HepG2 (cell line): ENCODE measurements at regions not wholly inside any gene's neighbourhood (a gene's known extent, or its start where the extent isn't known, plus 50 kb on each side); places are given as distances from the start of the nearest gene placed in this dataset.

Experiments used
- ATAC-seq: fragments of 200-7000 bp; cut with Tn5 transposase; 3 replicates; pipeline ENCODE4 v1.9.1; 2020; ENCODE audit warnings: mild to moderate bottlenecking, moderate library complexity
- BruUV-seq: library from RNA; stranded (reverse); fragments of 400-500 nt; replicated peaks from 2 replicates; lab custom pipeline; 2021; lab: Mats Ljungman, UMichigan
- CTCF ChIA-PET: fragments of 300-600 bp; formaldehyde crosslinking; extraction: SDS; loops from one replicate; lab custom pipeline; 2021; ENCODE audit warnings: low total read pairs, inconsistent platforms, low intra/inter-chr PET ratio; lab: Yijun Ruan, JAX
- POLR2A ChIA-PET: fragments of 350-600 bp; sonication (Branson Sonifier 250); formaldehyde crosslinking; loops from one replicate; lab custom pipeline; 2020; ENCODE audit warnings: antibody characterized with exemption, inconsistent platforms; lab: Yijun Ruan, JAX
- DNase-seq: peaks from one replicate; pipeline ENCODE4 v3.0.0-alpha.2; 2015; ENCODE audit warnings: low spot score
- FAIRE-seq: peaks from 3 replicates; lab custom pipeline; 2011; peaks lifted over from hg19 to GRCh38; lab: Jason Lieb, UNC
- H2AFZ ChIP-seq: one replicate; pipeline ENCODE4 v1.6.1; 2011; ENCODE audit warnings: low read length, inconsistent platforms
- H3K27ac ChIP-seq: fragments of 300-600 bp; 3 replicates; pipeline ENCODE4 v1.8.0; 2011; ENCODE audit warnings: mixed run types, mild to moderate bottlenecking, mixed read lengths, low read length, inconsistent platforms; ENCODE audit not compliant: insufficient read depth; ENCODE audit errors: extremely low read length
- H3K27me3 ChIP-seq, 2 experiments: fragments of 200-600 bp in 1 of 2; 2 replicates in 1 of 2; 3 replicates in 1 of 2; pipeline versions ENCODE4 v1.6.0 to v1.8.0; 2011; ENCODE audit warnings: low read length in 2 of 2, mild to moderate bottlenecking in 2 of 2, moderate library complexity in 2 of 2, inconsistent platforms in 1 of 2; ENCODE audit not compliant: insufficient read depth in 2 of 2, control insufficient read depth in 1 of 2
- H3K36me3 ChIP-seq, 2 experiments: fragments of 200-600 bp in 1 of 2; replicated peaks in 1 of 2; 2 replicates in 1 of 2; 3 replicates in 1 of 2; pipeline versions ENCODE4 v1.5.1 to v1.8.0; 2011; ENCODE audit warnings: low read length in 2 of 2, inconsistent platforms in 1 of 2; ENCODE audit not compliant: insufficient read depth in 2 of 2, control insufficient read depth in 1 of 2
- H3K4me1 ChIP-seq: 2 replicates; pipeline ENCODE4 v1.5.1; 2012; ENCODE audit warnings: low read length, inconsistent platforms; ENCODE audit not compliant: insufficient read depth
- H3K4me2 ChIP-seq: 2 replicates; pipeline ENCODE4 v1.6.0; 2011; ENCODE audit warnings: low read depth, low read length, inconsistent platforms
- H3K4me3 ChIP-seq, 3 experiments: fragments of 200-600 bp in 1 of 3; sonication (generic), shearing (Covaris generic) in 1 of 3; replicated peaks in 1 of 3; 2 replicates each; pipeline ENCODE4 v1.5.1; 2011 to 2016; ENCODE audit warnings: low read length in 3 of 3, inconsistent platforms in 2 of 3, low read depth in 2 of 3, mild to moderate bottlenecking in 2 of 3, control low read depth in 1 of 3, mixed read lengths in 1 of 3; ENCODE audit not compliant: insufficient read depth in 1 of 3
- H3K79me2 ChIP-seq: one replicate; pipeline ENCODE4 v1.6.1; 2011; ENCODE audit warnings: low read length, inconsistent platforms; ENCODE audit not compliant: insufficient read depth
- H3K9ac ChIP-seq: 2 replicates; pipeline ENCODE4 v1.6.0; 2011; ENCODE audit warnings: mild to moderate bottlenecking, low read depth, low read length, inconsistent platforms; ENCODE audit not compliant: insufficient read depth
- H3K9me3 ChIP-seq: 2 replicates; pipeline ENCODE4 v1.5.1; 2012; ENCODE audit warnings: mild to moderate bottlenecking, low read length
- H4K20me1 ChIP-seq: 2 replicates; pipeline ENCODE4 v1.6.0; 2011; ENCODE audit warnings: inconsistent platforms, mild to moderate bottlenecking, low read length, moderate library complexity; ENCODE audit not compliant: insufficient read depth
- MAZ ChIP-seq, 2 experiments: sonication (generic) in 1 of 2; formaldehyde crosslinking in 1 of 2; IDR thresholded peaks; 2 replicates each; pipeline versions ENCODE4 v1.5.0 to v1.6.1; 2012 to 2020; ENCODE audit warnings: low read depth in 2 of 2, mild to moderate bottlenecking in 2 of 2, borderline replicate concordance in 1 of 2, improper control_type of control experiment in 1 of 2, low read length in 1 of 2, missing genetic modification reagents in 1 of 2, moderate library complexity in 1 of 2
- PCBP2 ChIP-seq: fragments of 200-400 bp; formaldehyde crosslinking; optimal IDR thresholded peaks from 2 replicates; pipeline ENCODE3; 2018; ENCODE audit warnings: low read length, low read depth; ENCODE audit not compliant: poor library complexity, severe bottlenecking
- REPIN1 ChIP-seq: sonication (generic); formaldehyde crosslinking; IDR thresholded peaks from 2 replicates; pipeline ENCODE4 v1.8.0; 2022; ENCODE audit warnings: missing genetic modification reagents, low read depth, mild to moderate bottlenecking, borderline replicate concordance
- TARDBP ChIP-seq: sonication (generic); formaldehyde crosslinking; IDR thresholded peaks from 2 replicates; pipeline ENCODE4 v1.8.0; 2022; ENCODE audit warnings: mild to moderate bottlenecking, missing genetic modification reagents
- ZFP36L1 ChIP-seq: sonication (generic); formaldehyde crosslinking; IDR thresholded peaks from 2 replicates; pipeline ENCODE4 v1.8.0; 2022; ENCODE audit warnings: mild to moderate bottlenecking, missing genetic modification reagents, moderate library complexity
- ZNF20 ChIP-seq: sonication (generic); formaldehyde crosslinking; IDR thresholded peaks from 2 replicates; pipeline ENCODE4 v1.4.0; 2020; ENCODE audit warnings: mild to moderate bottlenecking, moderate library complexity, missing genetic modification reagents
- ZNF713 ChIP-seq: sonication (generic); formaldehyde crosslinking; IDR thresholded peaks from 2 replicates; pipeline ENCODE4 v1.4.0; 2020; ENCODE audit warnings: mild to moderate bottlenecking, missing genetic modification reagents
- WGBS: methylation state at CpG from one replicate; pipeline ENCODE4 v1.1.6; 2017; ENCODE audit warnings: low lambda C conversion rate; 5-methylcytosine and 5-hydroxymethylcytosine counted together
- in situ Hi-C: cut with HindIII; loops from 2 replicates; pipeline ENCODE4 v1.10.0; 2017; ENCODE audit warnings: low pct_unique_long_range_greater_than_20kb; ENCODE audit not compliant: extremely low pct_ligation_motif_present
- intact Hi-C: fragments of 100-400 bp; cut with micrococcal nuclease; formaldehyde crosslinking; loops from one replicate; pipeline ENCODE4 v1.10.0; 2022; ENCODE audit not compliant: unreplicated experiment
- TF ChIP-seq, protein P1 (sequence below): sonication (generic); formaldehyde crosslinking; IDR thresholded peaks from 2 replicates; pipeline ENCODE4 v1.8.1; 2022; ENCODE audit warnings: low read depth, mild to moderate bottlenecking, missing genetic modification reagents
- TF ChIP-seq, protein P2 (sequence below): IDR thresholded peaks from 2 replicates; pipeline ENCODE4 v1.6.1; 2016; ENCODE audit warnings: missing biosample characterization, missing genetic modification reagents, low read depth
- TF ChIP-seq, protein P3 (sequence below): sonication (generic); formaldehyde crosslinking; IDR thresholded peaks from 2 replicates; pipeline ENCODE4 v1.4.0; 2020; ENCODE audit warnings: missing genetic modification reagents, mild to moderate bottlenecking, borderline replicate concordance
- TF ChIP-seq, protein P4 (sequence below): IDR thresholded peaks from 2 replicates; pipeline ENCODE4 v1.6.1; 2012; ENCODE audit warnings: inconsistent platforms

DNA sequence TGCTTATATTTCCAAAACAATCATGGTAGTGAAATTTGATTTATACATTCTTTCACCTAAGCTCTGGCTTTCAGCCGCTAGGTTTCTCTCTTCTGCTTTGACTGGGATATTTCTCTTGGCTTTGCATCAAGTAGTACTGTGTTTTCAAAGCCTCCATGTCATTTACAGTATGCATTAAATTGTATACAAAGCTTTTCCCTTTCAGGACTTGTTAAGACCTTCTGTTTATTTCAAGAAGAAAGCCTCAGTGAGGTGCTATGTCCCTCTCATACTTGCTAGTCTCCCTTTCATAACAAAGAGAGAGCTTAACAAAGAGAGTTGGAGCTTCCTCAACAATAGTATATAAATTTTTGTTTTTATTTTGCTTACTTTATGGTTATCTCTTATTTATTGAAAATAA lies 84.2 kb upstream of the SLC25A26 start:
- Histone ChIP-seq H3K79me2 (no peaks in the 10 kb centered on the region), H4K20me1 (no peaks in the 10 kb centered on the region), H3K36me3 (no peaks in the 10 kb centered on the region), H3K4me2 (no peak overlapping the region), H3K27me3 (peaks cover 0 to 5% of the 10 kb centered on the region in 2 experiments; a peak in 1 of 5 replicates), H3K4me3 (no peak overlapping the region), H2AFZ (no peak overlapping the region), H3K27ac (no peak overlapping the region), H3K9ac (no peak overlapping the region), H3K4me1 (no peaks in the 10 kb centered on the region), H3K9me3 (no peaks in the 10 kb centered on the region)
- ATAC-seq (no peak), FAIRE-seq (no peak), DNase-seq (no peak)
- ChIA-PET CTCF (no interaction called here), POLR2A (no interaction called here)
- in situ Hi-C loops (no loop called here), intact Hi-C loops (loop anchor here (5.0 kb wide), 1 partner anchor 174 kb away; no protein-coding TSS in a partner anchor)
- 24% methylated on average over 1 of the region's 1 CpG for WGBS
- TF ChIP-seq, protein P1, sequence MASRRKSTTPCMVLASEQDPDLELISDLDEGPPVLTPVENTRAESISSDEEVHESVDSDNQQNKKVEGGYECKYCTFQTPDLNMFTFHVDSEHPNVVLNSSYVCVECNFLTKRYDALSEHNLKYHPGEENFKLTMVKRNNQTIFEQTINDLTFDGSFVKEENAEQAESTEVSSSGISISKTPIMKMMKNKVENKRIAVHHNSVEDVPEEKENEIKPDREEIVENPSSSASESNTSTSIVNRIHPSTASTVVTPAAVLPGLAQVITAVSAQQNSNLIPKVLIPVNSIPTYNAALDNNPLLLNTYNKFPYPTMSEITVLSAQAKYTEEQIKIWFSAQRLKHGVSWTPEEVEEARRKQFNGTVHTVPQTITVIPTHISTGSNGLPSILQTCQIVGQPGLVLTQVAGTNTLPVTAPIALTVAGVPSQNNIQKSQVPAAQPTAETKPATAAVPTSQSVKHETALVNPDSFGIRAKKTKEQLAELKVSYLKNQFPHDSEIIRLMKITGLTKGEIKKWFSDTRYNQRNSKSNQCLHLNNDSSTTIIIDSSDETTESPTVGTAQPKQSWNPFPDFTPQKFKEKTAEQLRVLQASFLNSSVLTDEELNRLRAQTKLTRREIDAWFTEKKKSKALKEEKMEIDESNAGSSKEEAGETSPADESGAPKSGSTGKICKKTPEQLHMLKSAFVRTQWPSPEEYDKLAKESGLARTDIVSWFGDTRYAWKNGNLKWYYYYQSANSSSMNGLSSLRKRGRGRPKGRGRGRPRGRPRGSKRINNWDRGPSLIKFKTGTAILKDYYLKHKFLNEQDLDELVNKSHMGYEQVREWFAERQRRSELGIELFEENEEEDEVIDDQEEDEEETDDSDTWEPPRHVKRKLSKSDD (CRISPR knock-in tag) = no peak
- TF ChIP-seq ZFP36L1 (CRISPR knock-in tag) = no peak
- TF ChIP-seq, protein P2, sequence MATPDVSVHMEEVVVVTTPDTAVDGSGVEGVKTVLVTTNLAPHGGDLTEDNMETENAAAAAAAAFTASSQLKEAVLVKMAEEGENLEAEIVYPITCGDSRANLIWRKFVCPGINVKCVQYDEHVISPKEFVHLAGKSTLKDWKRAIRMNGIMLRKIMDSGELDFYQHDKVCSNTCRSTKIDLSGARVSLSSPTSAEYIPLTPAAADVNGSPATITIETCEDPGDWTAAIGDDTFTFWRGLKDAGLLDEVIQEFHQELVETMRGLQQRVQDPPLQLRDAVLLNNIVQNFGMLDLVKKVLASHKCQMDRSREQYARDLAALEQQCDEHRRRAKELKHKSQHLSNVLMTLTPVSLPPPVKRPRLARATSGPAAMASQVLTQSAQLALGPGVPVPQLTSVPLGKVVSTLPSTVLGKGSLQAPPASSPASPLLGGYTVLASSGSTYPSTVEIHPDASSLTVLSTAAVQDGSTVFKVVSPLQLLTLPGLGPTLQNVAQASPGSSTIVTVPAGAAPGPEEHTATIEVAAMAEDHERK (CRISPR knock-in tag) = no peak
- no peak for TF ChIP-seq MAZ (IDR thresholded peaks at IDR 0.05; ENCODE audit: borderline replicate concordance, low read depth, low read length)
- no peak for TF ChIP-seq MAZ (CRISPR knock-in tag; IDR thresholded peaks at IDR 0.05; ENCODE audit: low read depth)
- TF ChIP-seq PCBP2 = no peak
- TF ChIP-seq, protein P3, sequence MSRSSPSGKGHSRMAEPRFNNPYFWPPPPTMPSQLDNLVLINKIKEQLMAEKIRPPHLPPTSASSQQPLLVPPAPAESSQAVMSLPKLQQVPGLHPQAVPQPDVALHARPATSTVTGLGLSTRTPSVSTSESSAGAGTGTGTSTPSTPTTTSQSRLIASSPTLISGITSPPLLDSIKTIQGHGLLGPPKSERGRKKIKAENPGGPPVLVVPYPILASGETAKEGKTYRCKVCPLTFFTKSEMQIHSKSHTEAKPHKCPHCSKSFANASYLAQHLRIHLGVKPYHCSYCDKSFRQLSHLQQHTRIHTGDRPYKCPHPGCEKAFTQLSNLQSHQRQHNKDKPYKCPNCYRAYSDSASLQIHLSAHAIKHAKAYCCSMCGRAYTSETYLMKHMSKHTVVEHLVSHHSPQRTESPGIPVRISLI (CRISPR knock-in tag) = no peak
- no peak for TF ChIP-seq REPIN1 (CRISPR knock-in tag)
- no peak for TF ChIP-seq TARDBP (CRISPR knock-in tag)
- TF ChIP-seq ZNF20 (CRISPR knock-in tag) = no peak
- TF ChIP-seq ZNF713 = no peak
- TF ChIP-seq, protein P4, sequence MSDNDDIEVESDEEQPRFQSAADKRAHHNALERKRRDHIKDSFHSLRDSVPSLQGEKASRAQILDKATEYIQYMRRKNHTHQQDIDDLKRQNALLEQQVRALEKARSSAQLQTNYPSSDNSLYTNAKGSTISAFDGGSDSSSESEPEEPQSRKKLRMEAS = no peak
- no TSS peak for BruUV-seq
